OCI-LY1 (cell line): ENCODE measurements at regions not wholly inside any gene's neighbourhood (a gene's known extent, or its start where the extent isn't known, plus 50 kb on each side); places are given as distances from the start of the nearest gene placed in this dataset.

Experiments used
- EZH2 ChIP-seq: fragments of 200-600 bp; sonication (generic), shearing (Covaris generic); IDR thresholded peaks from 2 replicates; pipeline ENCODE4 v1.8.0; 2017; ENCODE audit warnings: borderline replicate concordance, mixed run types, mild to moderate bottlenecking, antibody characterized with exemption, low read length, moderate library complexity, mixed read lengths
- TF ChIP-seq, protein P1 (sequence below): fragments of 200-600 bp; sonication (generic), shearing (Covaris generic); IDR thresholded peaks from 2 replicates; pipeline ENCODE4 v1.5.1; 2017; ENCODE audit warnings: mild to moderate bottlenecking, antibody characterized with exemption, low read length, moderate library complexity, mixed read lengths

DNA sequence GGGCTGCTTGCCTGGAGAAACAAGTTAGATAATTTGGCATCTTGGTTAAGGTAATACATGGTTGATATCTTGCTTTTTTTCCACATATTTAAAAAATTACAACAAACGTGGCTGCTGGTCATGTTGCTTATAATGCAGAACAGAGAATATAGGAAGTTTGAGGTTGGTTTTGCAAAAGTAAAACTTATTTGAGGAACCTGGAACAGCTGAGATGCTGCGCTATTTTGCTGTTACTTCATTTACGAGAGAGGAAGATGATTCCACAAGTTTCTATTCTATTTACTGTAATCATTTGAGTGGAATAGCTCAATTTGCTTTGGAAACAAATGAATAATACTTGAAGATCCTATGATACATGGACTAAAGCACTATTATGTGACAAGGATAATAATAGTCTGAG lies 118.9 kb downstream of the TMA16 start:
- TF ChIP-seq, protein P1, sequence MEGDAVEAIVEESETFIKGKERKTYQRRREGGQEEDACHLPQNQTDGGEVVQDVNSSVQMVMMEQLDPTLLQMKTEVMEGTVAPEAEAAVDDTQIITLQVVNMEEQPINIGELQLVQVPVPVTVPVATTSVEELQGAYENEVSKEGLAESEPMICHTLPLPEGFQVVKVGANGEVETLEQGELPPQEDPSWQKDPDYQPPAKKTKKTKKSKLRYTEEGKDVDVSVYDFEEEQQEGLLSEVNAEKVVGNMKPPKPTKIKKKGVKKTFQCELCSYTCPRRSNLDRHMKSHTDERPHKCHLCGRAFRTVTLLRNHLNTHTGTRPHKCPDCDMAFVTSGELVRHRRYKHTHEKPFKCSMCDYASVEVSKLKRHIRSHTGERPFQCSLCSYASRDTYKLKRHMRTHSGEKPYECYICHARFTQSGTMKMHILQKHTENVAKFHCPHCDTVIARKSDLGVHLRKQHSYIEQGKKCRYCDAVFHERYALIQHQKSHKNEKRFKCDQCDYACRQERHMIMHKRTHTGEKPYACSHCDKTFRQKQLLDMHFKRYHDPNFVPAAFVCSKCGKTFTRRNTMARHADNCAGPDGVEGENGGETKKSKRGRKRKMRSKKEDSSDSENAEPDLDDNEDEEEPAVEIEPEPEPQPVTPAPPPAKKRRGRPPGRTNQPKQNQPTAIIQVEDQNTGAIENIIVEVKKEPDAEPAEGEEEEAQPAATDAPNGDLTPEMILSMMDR = no peak
- TF ChIP-seq EZH2 = no peak
